HL-60 (cell line): ENCODE measurements at regions not wholly inside any gene's neighbourhood (a gene's known extent, or its start where the extent isn't known, plus 50 kb on each side); places are given as distances from the start of the nearest gene placed in this dataset.

Source experiments
- CTCF ChIP-seq: IDR thresholded peaks from one replicate; pipeline ENCODE4 v1.5.1; 2011; ENCODE audit warnings: low read length, control low read depth, inconsistent platforms; ENCODE audit not compliant: insufficient read depth
- GABPA ChIP-seq: IDR thresholded peaks from 2 replicates; pipeline ENCODE4 v1.6.1; 2012; ENCODE audit warnings: low read depth
- POLR2AphosphoS5 ChIP-seq: IDR thresholded peaks from 2 replicates; pipeline ENCODE4 v1.6.1; 2012; ENCODE audit warnings: low read depth
- TF ChIP-seq, protein P1 (sequence below): IDR thresholded peaks from 2 replicates; pipeline ENCODE4 v1.6.1; 2012; ENCODE audit warnings: low read depth; ENCODE audit not compliant: insufficient replicate concordance

DNA sequence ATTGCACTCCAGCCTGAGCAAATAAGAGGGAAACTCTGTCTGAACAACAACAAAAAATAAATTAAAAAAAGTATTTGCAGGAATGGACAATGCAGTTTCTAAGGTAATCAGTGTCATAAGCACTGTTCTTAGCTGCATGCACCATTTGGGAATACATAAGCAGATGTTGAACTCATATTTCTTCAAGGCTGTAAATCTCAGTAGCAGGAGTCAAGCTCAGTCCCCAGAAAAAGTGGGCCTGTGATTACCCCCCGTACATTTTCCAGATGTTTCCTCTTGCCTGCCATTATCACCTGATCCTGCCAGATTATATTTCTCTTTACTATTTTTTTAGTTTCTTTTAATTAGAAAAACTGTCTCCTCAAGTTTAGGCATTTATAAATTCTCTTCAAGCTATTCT, 667.6 kb upstream of the ANKRD30A start:
- TF ChIP-seq CTCF, result no peak
- no peak for TF ChIP-seq POLR2AphosphoS5
- no peak for TF ChIP-seq GABPA
- TF ChIP-seq, protein P1, sequence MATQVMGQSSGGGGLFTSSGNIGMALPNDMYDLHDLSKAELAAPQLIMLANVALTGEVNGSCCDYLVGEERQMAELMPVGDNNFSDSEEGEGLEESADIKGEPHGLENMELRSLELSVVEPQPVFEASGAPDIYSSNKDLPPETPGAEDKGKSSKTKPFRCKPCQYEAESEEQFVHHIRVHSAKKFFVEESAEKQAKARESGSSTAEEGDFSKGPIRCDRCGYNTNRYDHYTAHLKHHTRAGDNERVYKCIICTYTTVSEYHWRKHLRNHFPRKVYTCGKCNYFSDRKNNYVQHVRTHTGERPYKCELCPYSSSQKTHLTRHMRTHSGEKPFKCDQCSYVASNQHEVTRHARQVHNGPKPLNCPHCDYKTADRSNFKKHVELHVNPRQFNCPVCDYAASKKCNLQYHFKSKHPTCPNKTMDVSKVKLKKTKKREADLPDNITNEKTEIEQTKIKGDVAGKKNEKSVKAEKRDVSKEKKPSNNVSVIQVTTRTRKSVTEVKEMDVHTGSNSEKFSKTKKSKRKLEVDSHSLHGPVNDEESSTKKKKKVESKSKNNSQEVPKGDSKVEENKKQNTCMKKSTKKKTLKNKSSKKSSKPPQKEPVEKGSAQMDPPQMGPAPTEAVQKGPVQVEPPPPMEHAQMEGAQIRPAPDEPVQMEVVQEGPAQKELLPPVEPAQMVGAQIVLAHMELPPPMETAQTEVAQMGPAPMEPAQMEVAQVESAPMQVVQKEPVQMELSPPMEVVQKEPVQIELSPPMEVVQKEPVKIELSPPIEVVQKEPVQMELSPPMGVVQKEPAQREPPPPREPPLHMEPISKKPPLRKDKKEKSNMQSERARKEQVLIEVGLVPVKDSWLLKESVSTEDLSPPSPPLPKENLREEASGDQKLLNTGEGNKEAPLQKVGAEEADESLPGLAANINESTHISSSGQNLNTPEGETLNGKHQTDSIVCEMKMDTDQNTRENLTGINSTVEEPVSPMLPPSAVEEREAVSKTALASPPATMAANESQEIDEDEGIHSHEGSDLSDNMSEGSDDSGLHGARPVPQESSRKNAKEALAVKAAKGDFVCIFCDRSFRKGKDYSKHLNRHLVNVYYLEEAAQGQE, result no peak
